GM18520 (cell line): ENCODE measurements at regions not wholly inside any gene's neighbourhood (a gene's known extent, or its start where the extent isn't known, plus 50 kb on each side); places are given as distances from the start of the nearest gene placed in this dataset.

Source experiments
- ATAC-seq: cut with Tn5 transposase; IDR thresholded peaks from one replicate; pipeline ENCODE4 v1.9.1; 2021; ENCODE audit not compliant: unreplicated experiment

DNA sequence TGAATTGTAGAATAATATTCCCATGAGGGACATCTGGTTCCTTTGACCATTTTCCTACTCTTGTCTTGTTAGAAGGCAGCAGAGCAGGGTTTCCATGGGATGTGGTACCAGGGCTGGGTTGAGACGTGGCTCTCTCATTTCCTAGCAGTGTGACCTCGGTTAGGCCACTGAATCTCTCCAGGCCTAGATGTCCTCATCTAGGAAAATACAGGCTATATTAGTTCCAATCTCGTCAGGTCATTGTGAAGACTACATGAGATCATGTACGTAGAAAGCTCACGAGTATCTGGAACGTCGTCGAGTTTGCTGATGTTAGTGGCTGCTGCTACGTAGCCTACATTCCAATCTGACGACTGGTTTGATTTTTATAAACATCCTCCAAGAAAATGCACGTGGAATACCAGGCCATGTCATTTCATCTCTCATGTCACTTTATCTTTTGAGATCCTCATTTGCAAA lies 278.2 kb upstream of the GATB start:
- no peak for ATAC-seq

DNA sequence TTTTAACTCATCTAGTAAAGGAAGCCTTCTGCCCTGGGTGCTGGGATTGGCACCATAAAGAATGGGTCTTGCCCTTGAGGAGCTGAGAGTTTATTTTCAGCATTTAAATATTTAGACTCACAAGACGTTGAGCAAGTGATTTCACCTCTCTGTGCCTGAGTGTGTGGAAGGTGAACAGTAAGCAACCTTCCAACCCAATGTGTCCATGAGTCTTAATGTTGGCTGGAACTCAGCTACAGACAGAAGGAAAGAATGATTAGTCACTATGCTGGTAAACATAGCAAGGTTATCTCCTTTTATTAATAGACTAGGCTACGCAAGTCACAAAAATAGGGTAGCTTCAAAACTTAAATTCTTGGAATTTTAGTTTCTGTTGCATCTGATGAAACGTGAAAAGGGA lies 277.4 kb upstream of the GATB start:
- ATAC-seq, result no peak

GRCh38 chr4:152037435-152037834 lies 276.6 kb upstream of the GATB start:
- no peak for ATAC-seq

GRCh38 chr4:152033621-152034020 lies 272.8 kb upstream of the GATB start:
- no peak for ATAC-seq

DNA sequence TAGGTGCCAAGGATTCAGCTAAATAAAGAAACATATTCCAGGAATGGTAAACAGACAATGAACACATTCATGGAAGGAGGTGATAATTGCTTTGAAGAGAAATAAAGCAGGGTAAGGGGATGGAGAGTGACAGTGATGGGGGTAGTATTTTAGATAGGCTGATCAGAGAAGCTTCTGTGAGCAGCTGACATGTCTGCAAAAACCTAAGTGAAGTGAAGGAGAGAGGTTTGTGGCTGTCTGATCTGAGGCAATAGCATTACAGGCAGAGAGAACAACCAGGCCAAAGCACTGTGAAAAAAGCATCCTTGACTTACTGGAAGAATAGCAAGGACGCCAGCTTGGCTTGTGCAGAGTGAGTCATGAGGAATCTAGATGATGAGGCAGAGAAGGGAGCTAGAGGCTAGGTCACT lies 271.9 kb upstream of the GATB start:
- no peak for ATAC-seq

GRCh38 chr4:152029631-152030030 lies 268.8 kb upstream of the GATB start:
- ATAC-seq, result no peak

- ATAC-seq, result no peak
These were observed 267.3 kb upstream of the GATB start for GRCh38 chr4:152028131-152028530.

- ATAC-seq, result no peak
These were observed 264.1 kb upstream of the GATB start for GRCh38 chr4:152024881-152025280.

GRCh38 chr4:152023674-152024073 lies 262.9 kb upstream of the GATB start:
- no peak for ATAC-seq

DNA sequence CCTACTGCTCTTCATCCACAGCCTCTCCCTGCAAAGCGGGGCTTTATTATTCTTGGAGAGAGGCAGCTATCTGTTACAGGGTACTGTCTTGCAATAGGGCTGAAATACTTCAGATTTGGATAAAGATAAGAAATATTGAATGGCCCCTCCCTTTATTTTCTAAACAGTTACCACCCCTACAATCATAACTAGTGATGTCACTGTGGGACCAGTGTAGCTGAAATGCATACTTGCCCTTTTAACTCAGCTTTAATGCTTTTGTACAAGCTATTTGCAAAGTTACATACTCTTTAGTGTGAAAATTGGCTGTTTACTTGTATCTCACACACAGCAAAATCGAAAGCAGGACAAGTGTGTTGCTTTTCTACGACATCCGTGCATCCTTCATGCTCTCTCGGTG lies 261.7 kb upstream of the GATB start:
- no peak for ATAC-seq

GRCh38 chr4:152021788-152022438 lies 261.1 kb upstream of the GATB start:
- no peak for ATAC-seq

GRCh38 chr4:152020073-152020472 lies 259.3 kb upstream of the GATB start:
- no peak for ATAC-seq

DNA sequence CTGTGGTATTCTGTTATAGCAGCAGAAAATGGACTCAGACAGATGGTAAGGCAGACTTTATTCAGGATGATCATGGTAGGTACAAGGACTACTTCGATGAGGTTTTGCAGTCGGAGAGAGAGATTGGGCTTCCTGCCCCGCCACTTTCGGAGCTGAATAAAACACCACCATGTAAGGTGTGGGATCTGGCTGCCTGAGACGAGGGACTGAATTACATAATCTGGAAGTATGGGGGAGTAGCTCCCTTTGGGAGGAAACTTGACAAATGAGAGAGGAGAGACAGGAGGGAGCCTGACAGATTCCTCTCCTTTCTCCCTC lies 255.5 kb upstream of the GATB start:
- ATAC-seq, result no peak

- no peak for ATAC-seq
These were observed 254.9 kb upstream of the GATB start for GRCh38 chr4:152015597-152016302.

GRCh38 chr4:152014280-152014679 lies 253.5 kb upstream of the GATB start:
- peak; percentile 69 for ATAC-seq

DNA sequence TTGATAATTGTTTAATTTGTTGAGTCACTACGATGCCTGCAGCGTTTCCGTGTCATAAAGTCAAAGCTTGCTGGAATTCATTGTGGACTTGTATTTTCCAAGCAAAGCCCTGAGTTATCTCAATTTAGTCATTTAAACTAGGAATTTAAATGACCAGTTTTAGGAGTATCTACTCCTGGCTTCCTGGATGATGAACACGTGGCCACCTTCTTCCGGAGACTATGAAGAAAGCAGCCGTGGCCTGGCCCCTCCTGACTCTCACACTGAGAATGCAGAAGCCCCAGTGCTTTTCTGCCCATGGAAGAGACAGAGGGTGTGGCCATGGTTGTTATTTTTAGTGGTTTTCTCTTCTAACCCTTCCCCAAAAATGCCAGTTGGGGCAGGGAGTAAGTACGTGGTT lies 250.7 kb upstream of the GATB start:
- no peak for ATAC-seq

- no peak for ATAC-seq
These were observed 249.9 kb upstream of the GATB start for GRCh38 chr4:152010710-152011079.

DNA sequence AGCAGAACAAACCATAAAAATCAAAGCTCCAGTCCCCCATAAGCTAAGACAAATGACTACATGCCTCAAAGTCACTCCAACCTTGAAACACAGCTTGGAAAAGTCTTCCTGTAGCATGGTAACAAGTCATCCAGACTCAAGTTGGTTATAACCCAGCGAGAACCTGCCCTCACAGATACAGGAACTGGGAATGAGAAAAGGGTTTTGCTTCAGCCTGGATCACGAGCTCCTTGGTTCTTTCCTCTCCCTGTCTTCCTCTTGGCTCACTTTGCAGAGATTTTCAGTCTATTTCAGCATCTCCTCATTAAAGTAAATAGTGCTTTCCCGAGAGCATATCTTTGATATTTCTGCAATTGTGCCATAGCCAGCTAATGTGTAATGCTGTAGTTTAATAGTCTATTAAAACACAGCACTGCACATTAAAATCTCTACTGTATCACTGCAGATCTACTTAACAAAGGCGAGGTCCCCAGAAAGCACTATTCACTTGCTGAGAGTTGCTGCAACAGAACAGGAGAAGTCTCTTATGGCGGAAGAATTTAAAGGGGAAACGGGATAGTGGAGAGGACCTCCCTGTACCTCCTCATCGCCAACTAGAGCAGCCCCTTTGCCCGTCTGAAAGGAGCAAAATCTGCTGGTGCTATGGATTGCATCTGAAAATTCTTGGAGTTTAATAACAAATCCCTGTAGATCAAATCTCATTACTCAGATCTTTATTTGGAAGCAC lies 249.3 kb upstream of the GATB start:
- no peak for ATAC-seq

DNA sequence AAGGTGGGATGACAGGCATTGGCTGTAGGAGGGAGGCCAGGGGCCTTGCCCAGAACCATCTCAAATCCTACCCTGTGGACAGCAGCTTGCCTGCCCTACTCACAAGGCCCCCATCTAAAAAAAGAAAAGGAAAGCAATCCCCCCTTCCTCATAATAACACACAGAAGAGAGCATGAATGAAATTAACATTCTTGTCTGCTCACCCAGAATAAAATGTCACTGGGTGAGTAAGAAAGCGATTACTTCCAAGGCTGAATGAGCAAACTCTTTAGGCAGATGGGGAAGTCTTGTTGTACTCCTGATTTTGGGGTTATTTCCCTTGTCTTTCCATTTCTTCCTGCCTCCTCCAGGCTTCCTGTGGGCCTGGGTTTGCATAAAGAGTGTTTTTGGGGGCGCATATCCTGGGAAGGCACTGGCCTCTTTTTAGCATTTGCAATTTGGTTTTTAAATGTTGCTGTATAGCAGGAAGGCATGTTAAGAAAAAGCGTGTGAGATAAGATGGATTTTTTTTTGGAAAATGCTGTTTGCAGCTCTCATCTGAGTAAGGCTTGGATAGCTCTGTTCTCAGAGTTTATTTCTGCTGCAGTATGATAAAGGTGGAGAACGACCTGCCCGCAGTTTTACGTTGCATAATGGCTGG lies 248.3 kb upstream of the GATB start:
- ATAC-seq, result no peak

DNA sequence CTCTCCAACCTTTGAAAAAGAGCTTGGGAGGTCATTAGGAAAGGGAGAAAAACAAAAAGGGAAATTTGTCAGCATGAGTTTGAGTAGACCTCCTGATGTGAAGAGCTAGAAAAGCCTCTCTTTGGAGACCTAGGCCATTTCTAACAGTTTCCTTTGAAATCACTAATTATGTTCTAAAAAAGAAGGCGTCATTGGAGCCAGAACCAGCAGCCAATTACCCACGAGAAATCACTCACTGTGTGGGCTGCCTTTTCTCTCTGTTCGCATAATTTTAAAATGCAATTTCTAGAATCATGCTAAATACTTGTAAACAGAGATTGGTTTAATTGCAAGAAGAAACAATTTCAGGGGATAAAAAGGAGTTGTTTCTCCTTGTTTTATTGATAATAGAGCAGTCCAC lies 246.3 kb upstream of the GATB start:
- ATAC-seq, result no peak

- ATAC-seq, result no peak
These were observed 244.0 kb upstream of the GATB start for GRCh38 chr4:152004801-152005200.

- no peak for ATAC-seq
These were observed 239.7 kb upstream of the GATB start for GRCh38 chr4:152000518-152000917.
